Neural progenitor cell (in vitro differentiated cells): ENCODE measurements at regions not wholly inside any gene's neighbourhood (a gene's known extent, or its start where the extent isn't known, plus 50 kb on each side); places are given as distances from the start of the nearest gene placed in this dataset.

Source experiments
- DNase-seq: peaks from one replicate; pipeline ENCODE4 v3.0.0-alpha.2; 2016; ENCODE audit warnings: low spot score
- H2AFZ ChIP-seq: fragments of 200-600 bp; sonication (generic); replicated peaks from 2 replicates; pipeline ENCODE4 v1.6.1; 2016; ENCODE audit warnings: antibody characterized with exemption
- H3F3A ChIP-seq: fragments of 200-600 bp; sonication (generic); 2 replicates; pipeline ENCODE4 v1.6.1; 2016; ENCODE audit warnings: antibody characterized with exemption, low read depth
- H3K27ac ChIP-seq: fragments of 200-600 bp; sonication (generic); 2 replicates; pipeline ENCODE4 v1.5.1; 2016; ENCODE audit warnings: mild to moderate bottlenecking
- H3K27me3 ChIP-seq: fragments of 200-600 bp; sonication (generic); 2 replicates; pipeline ENCODE4 v1.6.1; 2016; ENCODE audit warnings: mild to moderate bottlenecking, moderate library complexity
- H3K36me3 ChIP-seq: fragments of 200-600 bp; sonication (generic); 2 replicates; pipeline ENCODE4 v1.5.1; 2016
- H3K4me1 ChIP-seq: fragments of 200-600 bp; sonication (generic); 2 replicates; pipeline ENCODE4 v1.6.1; 2016; ENCODE audit warnings: mixed run types
- H3K4me2 ChIP-seq: fragments of 200-600 bp; sonication (generic); 2 replicates; pipeline ENCODE4 v1.6.1; 2016
- H3K4me3 ChIP-seq: fragments of 200-600 bp; sonication (generic); 2 replicates; pipeline ENCODE4 v1.5.1; 2016
- H3K79me2 ChIP-seq: fragments of 200-600 bp; sonication (generic); 2 replicates; pipeline ENCODE4 v1.6.1; 2016; ENCODE audit warnings: low read depth
- H3K9ac ChIP-seq: fragments of 200-600 bp; sonication (generic); 2 replicates; pipeline ENCODE4 v1.6.1; 2016
- H3K9me3 ChIP-seq: fragments of 200-600 bp; sonication (generic); 2 replicates; pipeline ENCODE4 v1.5.1; 2016; ENCODE audit warnings: low read depth
- H4K20me1 ChIP-seq: fragments of 200-600 bp; sonication (generic); 2 replicates; pipeline ENCODE4 v1.6.1; 2016; ENCODE audit warnings: low read depth
- H3K27ac Mint-ChIP-seq: 3 replicates; pipeline ENCODE4 v1.8.0; 2021; ENCODE audit warnings: mixed read lengths
- H3K27me3 Mint-ChIP-seq: 2 replicates; pipeline ENCODE4 v1.8.0; 2022; ENCODE audit warnings: low read depth, mild to moderate bottlenecking, inconsistent platforms, moderate library complexity, mixed read lengths; ENCODE audit not compliant: insufficient read depth
- H3K36me3 Mint-ChIP-seq: 3 replicates; pipeline ENCODE4 v1.8.0; 2021; ENCODE audit warnings: mixed read lengths
- H3K4me1 Mint-ChIP-seq: 3 replicates; pipeline ENCODE4 v1.8.0; 2021; ENCODE audit warnings: mixed read lengths
- H3K4me3 Mint-ChIP-seq: 3 replicates; pipeline ENCODE4 v1.8.0; 2021; ENCODE audit warnings: mild to moderate bottlenecking, moderate library complexity, mixed read lengths
- H3K9me3 Mint-ChIP-seq: 3 replicates; pipeline ENCODE4 v1.8.0; 2020; ENCODE audit warnings: mixed read lengths
- CTCF ChIP-seq: fragments of 200-600 bp; sonication (generic); IDR thresholded peaks from 2 replicates; pipeline ENCODE4 v1.5.1; 2017; ENCODE audit warnings: antibody characterized with exemption, mild to moderate bottlenecking
- EZH2 ChIP-seq: fragments of 200-600 bp; sonication (generic); IDR thresholded peaks from 2 replicates; pipeline ENCODE4 v1.6.1; 2017; ENCODE audit warnings: antibody characterized with exemption, mild to moderate bottlenecking, moderate library complexity
- EZH2phosphoT487 ChIP-seq: fragments of 200-600 bp; sonication (generic); IDR thresholded peaks from 2 replicates; pipeline ENCODE4 v1.6.1; 2017; ENCODE audit warnings: antibody characterized with exemption

DNA sequence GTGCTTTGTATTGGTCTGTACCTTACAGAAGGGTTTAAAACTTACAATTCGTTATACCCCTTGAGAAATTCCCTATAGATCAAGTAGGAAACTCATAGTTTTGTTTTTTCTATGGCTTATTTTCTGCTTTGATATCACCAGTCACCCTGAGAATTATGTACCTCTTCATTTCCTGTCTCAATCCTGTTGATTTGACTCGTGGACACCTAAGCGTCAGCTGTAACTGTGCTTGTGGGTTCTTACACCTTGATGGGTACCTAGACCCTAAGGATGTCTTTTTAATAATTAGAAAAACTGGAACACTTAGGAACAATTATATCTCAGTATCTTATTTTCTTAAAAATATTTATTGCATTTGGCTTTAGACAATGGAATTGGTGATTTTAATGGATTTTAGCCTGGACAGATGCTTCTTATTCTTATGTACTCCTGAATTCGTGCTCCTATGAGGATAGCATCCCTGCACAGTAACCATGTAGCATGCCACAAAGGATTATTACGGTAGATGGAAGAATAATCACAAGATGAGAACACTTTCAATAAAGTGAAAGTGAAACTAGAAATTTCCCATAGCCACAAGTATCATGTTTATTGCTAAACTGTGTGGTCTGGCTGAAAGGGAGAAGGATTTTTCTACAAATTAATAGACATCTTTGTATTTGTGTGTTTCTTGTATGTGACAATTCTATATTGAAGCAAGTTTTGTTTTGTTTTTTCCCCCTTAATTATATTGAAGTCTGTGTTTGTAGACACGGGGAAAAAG is 1920.3 kb upstream of the WWC1 start:
- peaks cover 3% of the 10 kb centered on the region for H3K27me3 Mint-ChIP-seq
- no peak overlapping the region for H3K27ac ChIP-seq
- no peak overlapping the region for H3K4me3 Mint-ChIP-seq
- no peak for DNase-seq
- no peaks in the 10 kb centered on the region for H3K9me3 Mint-ChIP-seq
- TF ChIP-seq CTCF (no peak), EZH2phosphoT487 (no peak)
- H3K9ac ChIP-seq: no peak overlapping the region
- H3K36me3 ChIP-seq: no peaks in the 10 kb centered on the region
- no peaks in the 10 kb centered on the region for H3K79me2 ChIP-seq
- H3K27me3 ChIP-seq: no peaks in the 10 kb centered on the region
- H3K4me1 Mint-ChIP-seq: peaks cover 13% of the 10 kb centered on the region
- no peaks in the 10 kb centered on the region for H4K20me1 ChIP-seq
- H3K27ac Mint-ChIP-seq: no peak overlapping the region
- peaks cover 24% of the 10 kb centered on the region for H3F3A ChIP-seq
- peaks cover 43% of the 10 kb centered on the region for H3K4me1 ChIP-seq
- H3K4me3 ChIP-seq: no peak overlapping the region
- H2AFZ ChIP-seq: no peak overlapping the region
- H3K9me3 ChIP-seq: no peaks in the 10 kb centered on the region
- H3K4me2 ChIP-seq: no peak overlapping the region
- H3K36me3 Mint-ChIP-seq: no peaks in the 10 kb centered on the region

- Mint-ChIP-seq H3K36me3 (no peaks in the 10 kb centered on the region), H3K27me3 (peaks cover 3% of the 10 kb centered on the region), H3K4me3 (no peak overlapping the region), H3K9me3 (peaks cover 2% of the 10 kb centered on the region), H3K4me1 (peaks cover 13% of the 10 kb centered on the region), H3K27ac (no peak overlapping the region)
- no peak for DNase-seq
- Histone ChIP-seq H3K9me3 (no peaks in the 10 kb centered on the region), H4K20me1 (no peaks in the 10 kb centered on the region), H3K4me3 (no peak overlapping the region), H3K9ac (no peak overlapping the region), H3K4me1 (peaks cover 33% of the 10 kb centered on the region), H3K79me2 (no peaks in the 10 kb centered on the region), H3K36me3 (no peaks in the 10 kb centered on the region), H3F3A (peaks cover 18% of the 10 kb centered on the region), H3K4me2 (no peak overlapping the region), H3K27ac (no peak overlapping the region), H2AFZ (no peak overlapping the region), H3K27me3 (no peaks in the 10 kb centered on the region)
- no peak for TF ChIP-seq EZH2phosphoT487
- no peak for TF ChIP-seq CTCF
Observed at GRCh38 chr5:166373817-166374216, 1917.6 kb upstream of the WWC1 start.

DNA sequence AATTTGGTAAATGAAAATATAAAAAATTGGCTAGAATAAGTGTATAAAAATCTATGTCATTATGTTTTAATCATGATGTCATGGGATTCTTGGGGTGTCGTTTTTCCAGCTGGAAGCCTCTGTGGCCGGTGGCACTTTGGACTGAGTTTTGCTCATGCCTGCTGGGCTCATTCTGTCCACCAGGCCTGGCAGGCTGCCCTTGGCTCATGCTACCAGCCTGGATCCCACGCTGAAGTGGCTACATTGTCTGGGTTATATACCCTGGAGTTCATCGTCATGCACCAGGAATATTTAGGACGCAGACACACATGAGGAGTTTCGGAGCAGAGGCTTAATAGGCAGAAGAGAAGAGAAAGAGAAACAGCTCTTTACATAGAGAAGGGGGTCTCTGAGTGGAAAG is 1913.7 kb upstream of the WWC1 start:
- Histone ChIP-seq H3K9me3 (no peaks in the 10 kb centered on the region), H3K27ac (no peak overlapping the region), H3K79me2 (no peaks in the 10 kb centered on the region), H3K9ac (no peak overlapping the region), H3K4me1 (peaks cover 7% of the 10 kb centered on the region), H3F3A (no peaks in the 10 kb centered on the region), H4K20me1 (no peaks in the 10 kb centered on the region), H3K4me2 (no peak overlapping the region), H3K27me3 (no peaks in the 10 kb centered on the region), H3K4me3 (no peak overlapping the region), H3K36me3 (no peaks in the 10 kb centered on the region), H2AFZ (no peak overlapping the region)
- no peak for DNase-seq
- Mint-ChIP-seq H3K27me3 (peaks cover 3% of the 10 kb centered on the region), H3K27ac (no peak overlapping the region), H3K9me3 (peaks cover 7% of the 10 kb centered on the region), H3K4me3 (no peak overlapping the region), H3K4me1 (peaks cover 7% of the 10 kb centered on the region), H3K36me3 (no peaks in the 10 kb centered on the region)
- TF ChIP-seq EZH2: no peak
- no peak for TF ChIP-seq EZH2phosphoT487
- TF ChIP-seq CTCF: no peak
